Liver (tissue), 8 donors: ENCODE measurements at regions not wholly inside any gene's neighbourhood (a gene's known extent, or its start where the extent isn't known, plus 50 kb on each side); places are given as distances from the start of the nearest gene placed in this dataset.

Experiments used
- DNase-seq: peaks from one replicate; pipeline ENCODE4 v3.0.0-alpha.2; 2017; ENCODE audit warnings: low spot score
- H3K27ac ChIP-seq, 2 donors: one replicate each; pipeline ENCODE4 v1.7.0; 2013; ENCODE audit warnings: inconsistent platforms in 2 of 2, low read length in 2 of 2, control low read depth in 1 of 2, low read depth in 1 of 2, mild to moderate bottlenecking in 1 of 2
- H3K27me3 ChIP-seq, 4 donors: one replicate each; pipeline versions ENCODE4 v1.6.1 to v1.7.0; 2013; ENCODE audit warnings: low read length in 3 of 4, inconsistent platforms in 1 of 4, mild to moderate bottlenecking in 1 of 4, moderate library complexity in 1 of 4; ENCODE audit not compliant: control insufficient read depth in 4 of 4, insufficient read depth in 4 of 4
- H3K36me3 ChIP-seq, 4 donors: one replicate each; pipeline versions ENCODE4 v1.6.1 to v1.7.0; 2013; ENCODE audit warnings: low read length in 3 of 4, mild to moderate bottlenecking in 3 of 4, low read depth in 1 of 4, moderate library complexity in 1 of 4; ENCODE audit not compliant: control insufficient read depth in 4 of 4, insufficient read depth in 3 of 4
- H3K4me1 ChIP-seq, 4 donors: one replicate each; pipeline versions ENCODE4 v1.6.1 to v1.7.0; 2013; ENCODE audit warnings: low read length in 3 of 4, mild to moderate bottlenecking in 3 of 4, moderate library complexity in 1 of 4; ENCODE audit not compliant: control insufficient read depth in 4 of 4, insufficient read depth in 4 of 4
- H3K4me3 ChIP-seq, 3 donors: one replicate each; pipeline versions ENCODE4 v1.6.1 to v1.7.0; 2013; ENCODE audit warnings: low read length in 3 of 3, control low read depth in 1 of 3, low read depth in 1 of 3, mild to moderate bottlenecking in 1 of 3
- H3K9ac ChIP-seq, 2 donors: one replicate each; pipeline ENCODE4 v1.7.0; 2013; ENCODE audit warnings: low read length in 2 of 2, mild to moderate bottlenecking in 2 of 2, moderate library complexity in 2 of 2, control low read depth in 1 of 2, low read depth in 1 of 2
- H3K9me3 ChIP-seq, 4 donors: one replicate each; pipeline versions ENCODE4 v1.6.1 to v1.7.0; 2013; ENCODE audit warnings: low read length in 3 of 4; ENCODE audit not compliant: control insufficient read depth in 4 of 4
- ATF3 ChIP-seq: IDR thresholded peaks from 2 replicates; pipeline ENCODE4 v1.6.1; 2016; ENCODE audit warnings: antibody characterized with exemption
- CTCF ChIP-seq: fragments of 150-350 bp; IDR thresholded peaks from 2 replicates; pipeline ENCODE4 v1.5.1; 2017; ENCODE audit warnings: improper control_type of control experiment, low read depth, low read length; ENCODE audit not compliant: missing input control
- EGR1 ChIP-seq, 2 donors: IDR thresholded peaks; 2 replicates each; pipeline ENCODE4 v1.6.1; 2016 to 2018; ENCODE audit warnings: antibody characterized with exemption in 2 of 2, low read depth in 2 of 2
- FOXA1 ChIP-seq: IDR thresholded peaks from 2 replicates; pipeline ENCODE4 v1.6.1; 2016; ENCODE audit warnings: antibody characterized with exemption
- FOXA2 ChIP-seq: IDR thresholded peaks from 2 replicates; pipeline ENCODE4 v1.6.1; 2016; ENCODE audit warnings: antibody characterized with exemption
- HNF4A ChIP-seq, 2 donors: conservative IDR thresholded peaks; 2 replicates each; pipeline ENCODE4 v1.6.1; 2016; ENCODE audit warnings: antibody characterized with exemption in 2 of 2, mild to moderate bottlenecking in 2 of 2
- HNF4G ChIP-seq: IDR thresholded peaks from 2 replicates; pipeline ENCODE4 v1.6.1; 2016; ENCODE audit warnings: antibody characterized with exemption
- JUND ChIP-seq, 2 donors: IDR thresholded peaks; 2 replicates each; pipeline ENCODE4 v1.6.1; 2016; ENCODE audit warnings: antibody characterized with exemption in 2 of 2
- MAX ChIP-seq: IDR thresholded peaks from 2 replicates; pipeline ENCODE4 v1.6.1; 2016; ENCODE audit warnings: antibody characterized with exemption
- REST ChIP-seq: IDR thresholded peaks from 2 replicates; pipeline ENCODE4 v1.6.1; 2016; ENCODE audit warnings: antibody characterized with exemption, mild to moderate bottlenecking
- RXRA ChIP-seq, 2 donors: IDR thresholded peaks; 2 replicates each; pipeline ENCODE4 v1.6.1; 2017 to 2018; ENCODE audit warnings: antibody characterized with exemption in 2 of 2, mild to moderate bottlenecking in 1 of 2
- TAF1 ChIP-seq: conservative IDR thresholded peaks from 2 replicates; pipeline ENCODE4 v1.6.1; 2016; ENCODE audit warnings: antibody characterized with exemption, mild to moderate bottlenecking
- YY1 ChIP-seq: IDR thresholded peaks from 2 replicates; pipeline ENCODE4 v1.6.1; 2016; ENCODE audit warnings: antibody characterized with exemption, mild to moderate bottlenecking
- ZBTB33 ChIP-seq: IDR thresholded peaks from 2 replicates; pipeline ENCODE4 v1.6.1; 2016; ENCODE audit warnings: antibody characterized with exemption
- WGBS: extraction: QIAGEN DNeasy Blood & Tissue Kit; methylation state at CpG from one replicate; pipeline ENCODE4 v1.1.7; 2013; 5-methylcytosine and 5-hydroxymethylcytosine counted together
- donor health status: healthy.
- donor health status: healthy.
- donor health status: healthy.
- donor health status: healthy.
- donor health status: healthy.

GRCh38 chr10:121157998-121158397, 306.8 kb downstream of the WDR11 start:
- Histone ChIP-seq H3K27ac (no peak overlapping the region), H3K36me3 (no peaks in the 10 kb centered on the region), H3K4me3 (no peak overlapping the region), H3K27me3 (no peaks in the 10 kb centered on the region), H3K9ac (no peak overlapping the region), H3K9me3 (no peaks in the 10 kb centered on the region), H3K4me1 (peaks cover 0 to 10% (median 8%) of the 10 kb centered on the region in 4 donors)
- WGBS: 57% methylated on average over 5 of the region's 6 CpGs
- no peak for DNase-seq
- TF ChIP-seq CTCF (no peak), FOXA1 (no peak), MAX (no peak), EGR1 (IDR thresholded peaks at IDR 0.05; ENCODE audit: low read depth in 2 of 2) (no peak), TAF1 (no peak), FOXA2 (no peak), HNF4G (no peak), YY1 (no peak), JUND (IDR thresholded peaks at IDR 0.05) (no peak), REST (no peak), ZBTB33 (no peak), HNF4A (conservative IDR thresholded peaks at IDR 0.05) (no peak)

GRCh38 chr10:121158988-121159579, 307.9 kb downstream of the WDR11 start:
- Histone ChIP-seq H3K9me3 (peaks cover 0 to 4% (median 2%) of the 10 kb centered on the region in 4 donors), H3K27me3 (no peaks in the 10 kb centered on the region), H3K27ac (no peak overlapping the region), H3K36me3 (no peaks in the 10 kb centered on the region), H3K4me1 (peaks cover 0 to 10% (median 8%) of the 10 kb centered on the region in 4 donors), H3K4me3 (no peak overlapping the region), H3K9ac (no peak overlapping the region)
- DNase-seq: no peak
- 74% methylated on average over 2 of the region's 2 CpGs for WGBS
- TF ChIP-seq REST (no peak), FOXA2 (no peak), TAF1 (no peak), HNF4G (no peak), ATF3 (no peak), MAX (no peak), RXRA (IDR thresholded peaks at IDR 0.05) (no peak), JUND (IDR thresholded peaks at IDR 0.05) (no peak), ZBTB33 (no peak), FOXA1 (no peak)
